ENCODE measurements at regions not wholly inside any gene's neighbourhood (a gene's known extent, or its start where the extent isn't known, plus 50 kb on each side); places are given as distances from the start of the nearest gene placed in this dataset.

GRCh38 chrX:42664680-42665079, 113.3 kb downstream of the PPP1R2C start:
- no peaks in the 10 kb centered on the region for H3K9me3 ChIP-seq (ENCODE audit: control insufficient read depth, insufficient read depth, low read depth, low read length)
- no peaks in the 10 kb centered on the region for H3K36me3 ChIP-seq (ENCODE audit: control insufficient read depth in 2 of 2, insufficient read depth in 1 of 2, low read length in 2 of 2)
- H3K27ac ChIP-seq (ENCODE audit: extremely low read depth, low read depth, low read length) = no peak overlapping the region
- H3K4me1 ChIP-seq (ENCODE audit: control insufficient read depth, insufficient read depth, low read length) = no peaks in the 10 kb centered on the region
- TF ChIP-seq OSR2 (tag by site-specific recombination; IDR thresholded peaks at IDR 0.05) = no peak
- TF ChIP-seq ZNF362 (tag by site-specific recombination; IDR thresholded peaks at IDR 0.05) = no peak
- no peak for TF ChIP-seq OVOL3 (tag by site-specific recombination; IDR thresholded peaks at IDR 0.05)
- TF ChIP-seq ZNF398 (tag by site-specific recombination; IDR thresholded peaks at IDR 0.05) = no peak
- no peak for TF ChIP-seq ZNF530 (tag by site-specific recombination; IDR thresholded peaks at IDR 0.05; ENCODE audit: low read depth)
- TF ChIP-seq ZSCAN23 (tag by site-specific recombination; IDR thresholded peaks at IDR 0.05) = no peak
- no peak for TF ChIP-seq PRDM10 (tag by site-specific recombination; IDR thresholded peaks at IDR 0.05)
- TF ChIP-seq ZNF549 (tag by site-specific recombination; IDR thresholded peaks at IDR 0.05) = no peak
- TF ChIP-seq ZNF24 (tag by site-specific recombination; IDR thresholded peaks at IDR 0.05) = no peak
- TF ChIP-seq ZNF391 (tag by site-specific recombination; IDR thresholded peaks at IDR 0.05; ENCODE audit: borderline replicate concordance, low read depth) = no peak
- CTCF ChIA-PET = no interaction called here
- POLR2A ChIA-PET = no interaction called here
- no peak overlapping the region for H3K4me3 ChIP-seq (ENCODE audit: low read depth, low read length)

- TF ChIP-seq ZNF548 (tag by site-specific recombination; IDR thresholded peaks at IDR 0.05) = no peak
- no peak for TF ChIP-seq ZNF302 (tag by site-specific recombination; IDR thresholded peaks at IDR 0.05; ENCODE audit: low read depth)
- TF ChIP-seq ZNF174 (tag by site-specific recombination; IDR thresholded peaks at IDR 0.05) = no peak
- TF ChIP-seq ZNF146 (tag by site-specific recombination; IDR thresholded peaks at IDR 0.05) = no peak
- H3K9me3 ChIP-seq (ENCODE audit: control insufficient read depth, insufficient read depth, low read depth, low read length) = no peaks in the 10 kb centered on the region
- H3K4me3 ChIP-seq (ENCODE audit: low read depth, low read length) = no peak overlapping the region
- H3K36me3 ChIP-seq (ENCODE audit: control insufficient read depth in 2 of 2, insufficient read depth in 1 of 2, low read length in 2 of 2) = no peaks in the 10 kb centered on the region
- H3K27ac ChIP-seq (ENCODE audit: extremely low read depth, low read depth, low read length) = no peak overlapping the region
- CTCF ChIA-PET = no interaction called here
- POLR2A ChIA-PET = no interaction called here
- H3K4me1 ChIP-seq (ENCODE audit: control insufficient read depth, insufficient read depth, low read length) = no peaks in the 10 kb centered on the region
Measured at GRCh38 chrX:42628471-42628870, 149.5 kb downstream of the PPP1R2C start.

GRCh38 chrX:42627891-42628290, 150.1 kb downstream of the PPP1R2C start:
- ChIA-PET POLR2A (no interaction called here), CTCF (no interaction called here)
- TF ChIP-seq ZNF148 (tag by site-specific recombination; IDR thresholded peaks at IDR 0.05; ENCODE audit: borderline replicate concordance) (no peak), ZNF354C (tag by site-specific recombination; IDR thresholded peaks at IDR 0.05; ENCODE audit: borderline replicate concordance, low read depth) (no peak), ZNF19 (tag by site-specific recombination; IDR thresholded peaks at IDR 0.05; ENCODE audit: low read depth) (no peak), ZNF529 (tag by site-specific recombination; IDR thresholded peaks at IDR 0.05; ENCODE audit: insufficient replicate concordance) (no peak), SCRT2 (tag by site-specific recombination; IDR thresholded peaks at IDR 0.05) (no peak), ZNF488 (tag by site-specific recombination; IDR thresholded peaks at IDR 0.05) (no peak)
- Histone ChIP-seq H3K9me3 (ENCODE audit: control insufficient read depth, insufficient read depth, low read depth, low read length) (no peaks in the 10 kb centered on the region), H3K4me3 (ENCODE audit: low read depth, low read length) (no peak overlapping the region), H3K36me3 (ENCODE audit: control insufficient read depth in 2 of 2, insufficient read depth in 1 of 2, low read length in 2 of 2) (no peaks in the 10 kb centered on the region), H3K27ac (ENCODE audit: extremely low read depth, low read depth, low read length) (no peak overlapping the region), H3K4me1 (ENCODE audit: control insufficient read depth, insufficient read depth, low read length) (no peaks in the 10 kb centered on the region)

All from HEK293 (cell line).